Uterus (tissue), 2 donors: ENCODE measurements at regions not wholly inside any gene's neighbourhood (a gene's known extent, or its start where the extent isn't known, plus 50 kb on each side); places are given as distances from the start of the nearest gene placed in this dataset.

Source experiments
- CTCF ChIP-seq, 4 experiments: fragments of 200-600 bp in 2 of 4; fragments of 450-650 bp in 2 of 4; sonication (generic) in 2 of 4; IDR thresholded peaks; one replicate each; pipeline ENCODE4 v1.5.1; 2016 to 2019; ENCODE audit warnings: antibody characterized with exemption in 4 of 4, mild to moderate bottlenecking in 2 of 4, moderate library complexity in 1 of 4
- POLR2A ChIP-seq, 2 donors: fragments of 450-650 bp; IDR thresholded peaks; one replicate each; pipeline ENCODE4 v1.6.1; 2016; ENCODE audit warnings: antibody characterized with exemption in 2 of 2, mild to moderate bottlenecking in 1 of 2, moderate library complexity in 1 of 2

GRCh38 chr10:1886039-1886438 lies 148.7 kb upstream of the ADARB2 start:
- TF ChIP-seq POLR2A (IDR thresholded peaks at IDR 0.05) (no peak), CTCF (IDR thresholded peaks at IDR 0.05) (no peak)
